ENCODE measurements at regions not wholly inside any gene's neighbourhood (a gene's known extent, or its start where the extent isn't known, plus 50 kb on each side); places are given as distances from the start of the nearest gene placed in this dataset.

DNA sequence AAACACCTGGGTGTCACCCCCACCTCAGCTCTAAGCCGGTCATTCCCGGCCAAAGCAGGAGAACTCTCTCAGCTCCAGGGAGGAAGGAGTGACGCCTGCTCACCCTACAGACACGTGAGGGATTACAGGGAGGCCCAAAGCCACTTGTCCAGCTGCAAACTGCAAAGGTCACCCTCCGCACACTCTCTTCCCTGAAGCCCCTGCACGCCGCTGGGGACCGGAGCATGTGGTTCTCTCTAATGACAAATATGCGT lies 108.0 kb upstream of the ID2 start:
- TF ChIP-seq SUZ12 (IDR thresholded peaks at IDR 0.05; ENCODE audit: extremely low read depth, insufficient read depth, insufficient read length) (no peak), ZNF274 (IDR thresholded peaks at IDR 0.05; ENCODE audit: low read depth, low read length) (no peak)

Measured in NT2/D1 (cell line).